ENCODE measurements at regions not wholly inside any gene's neighbourhood (a gene's known extent, or its start where the extent isn't known, plus 50 kb on each side); places are given as distances from the start of the nearest gene placed in this dataset.

- DNase-seq: no peak
These were observed 91.3 kb upstream of the FAM171A1 start for GRCh38 chr10:15462253-15462897.

- DNase-seq: peak; percentile 70
These were observed 90.4 kb upstream of the FAM171A1 start for GRCh38 chr10:15461353-15462108.

GRCh38 chr10:15460661-15461060 is 89.6 kb upstream of the FAM171A1 start:
- DNase-seq: no peak

- no peak for DNase-seq
These were observed 88.1 kb upstream of the FAM171A1 start for GRCh38 chr10:15459218-15459617.

GRCh38 chr10:15457382-15457781 is 86.3 kb upstream of the FAM171A1 start:
- no peak for DNase-seq

GRCh38 chr10:15455456-15455855 is 84.4 kb upstream of the FAM171A1 start:
- no peak for DNase-seq

GRCh38 chr10:15453926-15454325 is 82.8 kb upstream of the FAM171A1 start:
- no peak for DNase-seq

- no peak for DNase-seq
These were observed 82.4 kb upstream of the FAM171A1 start for GRCh38 chr10:15453457-15453856.

- no peak for DNase-seq
These were observed 81.5 kb upstream of the FAM171A1 start for GRCh38 chr10:15452545-15452944.

- no peak for DNase-seq
These were observed 80.3 kb upstream of the FAM171A1 start for GRCh38 chr10:15451137-15452094.

- no peak for DNase-seq
These were observed 77.5 kb upstream of the FAM171A1 start for GRCh38 chr10:15448598-15448997.

GRCh38 chr10:15445006-15445390 is 73.9 kb upstream of the FAM171A1 start:
- no peak for DNase-seq

- no peak for DNase-seq
These were observed 73.3 kb upstream of the FAM171A1 start for GRCh38 chr10:15444105-15445005.

GRCh38 chr10:15442056-15442455 is 71.0 kb upstream of the FAM171A1 start:
- DNase-seq: no peak

- no peak for DNase-seq
These were observed 69.2 kb upstream of the FAM171A1 start for GRCh38 chr10:15440204-15440711.

- DNase-seq: no peak
These were observed 68.3 kb upstream of the FAM171A1 start for GRCh38 chr10:15439341-15439842.

GRCh38 chr10:15436696-15437095 is 65.6 kb upstream of the FAM171A1 start:
- DNase-seq: no peak

- DNase-seq: peak; percentile 39
These were observed 62.9 kb upstream of the FAM171A1 start for GRCh38 chr10:15433850-15434537.

- DNase-seq: no peak
These were observed 61.2 kb upstream of the FAM171A1 start for GRCh38 chr10:15432266-15432665.

GRCh38 chr10:15430969-15431771 is 60.1 kb upstream of the FAM171A1 start:
- DNase-seq: no peak

Data from HCEC 1CT (cell line).